ENCODE measurements at regions not wholly inside any gene's neighbourhood (a gene's known extent, or its start where the extent isn't known, plus 50 kb on each side); places are given as distances from the start of the nearest gene placed in this dataset.
"Not testable (repeated sequence)": the region's sequence is repeated elsewhere in the genome, so short reads cannot be mapped to it uniquely, and the experiment has no call there.

GRCh38 chr1:146510248-146510983 is 281.6 kb upstream of the NOTCH2NLA start:
- H3K9me3 Mint-ChIP-seq (ENCODE audit: insufficient read depth); H3K36me3 ChIP-seq (replicated peaks in 1 of 2; ENCODE audit: control extremely low read depth in 1 of 2, control insufficient read depth in 1 of 2, extremely low read depth in 1 of 2, insufficient read depth in 2 of 2, low read length in 1 of 2); H3K79me2 ChIP-seq (ENCODE audit: control insufficient read depth, insufficient read depth, low read length); intact Hi-C loops (cut with micrococcal nuclease); H3K4me3 ChIP-seq (ENCODE audit: control extremely low read depth in 1 of 5, extremely low read depth in 1 of 5, insufficient read depth in 1 of 5, low read depth in 2 of 5, low read length in 4 of 5); H3K27me3 ChIP-seq (replicated peaks in 1 of 4; ENCODE audit: control extremely low read depth in 1 of 4, control insufficient read depth in 3 of 4, insufficient read depth in 4 of 4, low read length in 3 of 4); H3K4me1 ChIP-seq (ENCODE audit: control insufficient read depth in 2 of 2, insufficient read depth in 2 of 2, low read length in 2 of 2); DNase-seq; H3K27me3 Mint-ChIP-seq; POLR2A ChIA-PET; H3K27ac ChIP-seq (ENCODE audit: low read length in 2 of 2); H3K27ac Mint-ChIP-seq; H3K4me3 Mint-ChIP-seq; H3K4me2 ChIP-seq (replicated peaks; ENCODE audit: low read depth, low read length, poor library complexity, severe bottlenecking); H3K9me3 ChIP-seq (ENCODE audit: control extremely low read depth in 1 of 3, control insufficient read depth in 2 of 3, insufficient read depth in 1 of 3, low read length in 2 of 3); H4K20me1 ChIP-seq (ENCODE audit: control insufficient read depth, insufficient read depth, low read length, poor library complexity, severe bottlenecking); H3K4me1 Mint-ChIP-seq; CTCF ChIA-PET; H3K9ac ChIP-seq (ENCODE audit: low read length); ATAC-seq (ENCODE audit: low read depth); H2AFZ ChIP-seq (ENCODE audit: insufficient read depth, low read depth, low read length, poor library complexity, severe bottlenecking): not testable (repeated sequence)
- no CpG with 5 or more reads among the region's 4 CpGs for WGBS (ENCODE audit: insufficient coverage)

- H3K27ac Mint-ChIP-seq; CTCF ChIA-PET; H3K4me3 ChIP-seq (ENCODE audit: control extremely low read depth in 1 of 5, extremely low read depth in 1 of 5, insufficient read depth in 1 of 5, low read depth in 2 of 5, low read length in 4 of 5); DNase-seq; H3K4me3 Mint-ChIP-seq; H3K79me2 ChIP-seq (ENCODE audit: control insufficient read depth, insufficient read depth, low read length); H3K9ac ChIP-seq (ENCODE audit: low read length); H2AFZ ChIP-seq (ENCODE audit: insufficient read depth, low read depth, low read length, poor library complexity, severe bottlenecking); H3K27me3 ChIP-seq (replicated peaks in 1 of 4; ENCODE audit: control extremely low read depth in 1 of 4, control insufficient read depth in 3 of 4, insufficient read depth in 4 of 4, low read length in 3 of 4); H3K9me3 Mint-ChIP-seq (ENCODE audit: insufficient read depth); H3K27me3 Mint-ChIP-seq; H3K4me1 ChIP-seq (ENCODE audit: control insufficient read depth in 2 of 2, insufficient read depth in 2 of 2, low read length in 2 of 2); POLR2A ChIA-PET; H3K27ac ChIP-seq (ENCODE audit: low read length in 2 of 2); H3K9me3 ChIP-seq (ENCODE audit: control extremely low read depth in 1 of 3, control insufficient read depth in 2 of 3, insufficient read depth in 1 of 3, low read length in 2 of 3); H3K4me2 ChIP-seq (replicated peaks; ENCODE audit: low read depth, low read length, poor library complexity, severe bottlenecking); ATAC-seq (ENCODE audit: low read depth); intact Hi-C loops (cut with micrococcal nuclease); H4K20me1 ChIP-seq (ENCODE audit: control insufficient read depth, insufficient read depth, low read length, poor library complexity, severe bottlenecking); H3K4me1 Mint-ChIP-seq; H3K36me3 ChIP-seq (replicated peaks in 1 of 2; ENCODE audit: control extremely low read depth in 1 of 2, control insufficient read depth in 1 of 2, extremely low read depth in 1 of 2, insufficient read depth in 2 of 2, low read length in 1 of 2): not testable (repeated sequence)
- no CpG with 5 or more reads among the region's 4 CpGs for WGBS (ENCODE audit: insufficient coverage)
Measured at GRCh38 chr1:146504121-146504520, 275.3 kb upstream of the NOTCH2NLA start.

DNA sequence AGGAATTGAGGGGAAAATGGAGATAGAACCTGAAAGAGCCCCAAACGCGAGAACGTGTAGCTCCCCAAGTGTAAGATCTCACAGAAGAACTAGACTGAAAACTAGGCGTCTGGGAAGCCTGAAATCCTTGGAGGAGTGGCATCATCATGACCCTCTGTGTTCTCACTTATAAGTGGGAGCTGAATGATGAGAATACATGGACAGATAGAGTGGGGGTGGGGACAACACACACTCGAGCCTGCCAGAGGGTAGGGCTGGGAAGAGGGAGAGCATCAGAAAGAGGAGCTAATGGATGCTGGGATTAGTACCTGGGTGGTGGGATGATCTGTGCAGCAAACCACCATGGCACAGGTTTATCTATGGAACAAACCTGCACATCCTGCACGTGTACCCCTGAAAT is 258.7 kb upstream of the NOTCH2NLA start:
- H3K27ac Mint-ChIP-seq; H3K4me1 Mint-ChIP-seq; H3K4me3 Mint-ChIP-seq; H3K9ac ChIP-seq (ENCODE audit: low read length); H3K4me3 ChIP-seq (ENCODE audit: control extremely low read depth in 1 of 5, extremely low read depth in 1 of 5, insufficient read depth in 1 of 5, low read depth in 2 of 5, low read length in 4 of 5); POLR2A ChIA-PET; H3K79me2 ChIP-seq (ENCODE audit: control insufficient read depth, insufficient read depth, low read length); H3K27me3 ChIP-seq (replicated peaks in 1 of 4; ENCODE audit: control extremely low read depth in 1 of 4, control insufficient read depth in 3 of 4, insufficient read depth in 4 of 4, low read length in 3 of 4); H3K4me2 ChIP-seq (replicated peaks; ENCODE audit: low read depth, low read length, poor library complexity, severe bottlenecking); ATAC-seq (ENCODE audit: low read depth); H3K9me3 ChIP-seq (ENCODE audit: control extremely low read depth in 1 of 3, control insufficient read depth in 2 of 3, insufficient read depth in 1 of 3, low read length in 2 of 3); H3K4me1 ChIP-seq (ENCODE audit: control insufficient read depth in 2 of 2, insufficient read depth in 2 of 2, low read length in 2 of 2); DNase-seq; H3K27me3 Mint-ChIP-seq; H2AFZ ChIP-seq (ENCODE audit: insufficient read depth, low read depth, low read length, poor library complexity, severe bottlenecking); CTCF ChIA-PET; H3K27ac ChIP-seq (ENCODE audit: low read length in 2 of 2); H3K9me3 Mint-ChIP-seq (ENCODE audit: insufficient read depth); intact Hi-C loops (cut with micrococcal nuclease); H4K20me1 ChIP-seq (ENCODE audit: control insufficient read depth, insufficient read depth, low read length, poor library complexity, severe bottlenecking); H3K36me3 ChIP-seq (replicated peaks in 1 of 2; ENCODE audit: control extremely low read depth in 1 of 2, control insufficient read depth in 1 of 2, extremely low read depth in 1 of 2, insufficient read depth in 2 of 2, low read length in 1 of 2): not testable (repeated sequence)
- WGBS (ENCODE audit: insufficient coverage) = no CpG with 5 or more reads among the region's 6 CpGs

GRCh38 chr1:146487155-146487554 is 258.3 kb upstream of the NOTCH2NLA start:
- intact Hi-C loops (cut with micrococcal nuclease); H3K4me2 ChIP-seq (replicated peaks; ENCODE audit: low read depth, low read length, poor library complexity, severe bottlenecking); H3K4me3 Mint-ChIP-seq; H3K36me3 ChIP-seq (replicated peaks in 1 of 2; ENCODE audit: control extremely low read depth in 1 of 2, control insufficient read depth in 1 of 2, extremely low read depth in 1 of 2, insufficient read depth in 2 of 2, low read length in 1 of 2); H2AFZ ChIP-seq (ENCODE audit: insufficient read depth, low read depth, low read length, poor library complexity, severe bottlenecking); H4K20me1 ChIP-seq (ENCODE audit: control insufficient read depth, insufficient read depth, low read length, poor library complexity, severe bottlenecking); H3K4me1 ChIP-seq (ENCODE audit: control insufficient read depth in 2 of 2, insufficient read depth in 2 of 2, low read length in 2 of 2); H3K27me3 ChIP-seq (replicated peaks in 1 of 4; ENCODE audit: control extremely low read depth in 1 of 4, control insufficient read depth in 3 of 4, insufficient read depth in 4 of 4, low read length in 3 of 4); H3K27me3 Mint-ChIP-seq; H3K9me3 Mint-ChIP-seq (ENCODE audit: insufficient read depth); H3K9ac ChIP-seq (ENCODE audit: low read length); H3K9me3 ChIP-seq (ENCODE audit: control extremely low read depth in 1 of 3, control insufficient read depth in 2 of 3, insufficient read depth in 1 of 3, low read length in 2 of 3); H3K79me2 ChIP-seq (ENCODE audit: control insufficient read depth, insufficient read depth, low read length); ATAC-seq (ENCODE audit: low read depth); H3K27ac ChIP-seq (ENCODE audit: low read length in 2 of 2); DNase-seq; H3K4me1 Mint-ChIP-seq; H3K27ac Mint-ChIP-seq; POLR2A ChIA-PET; CTCF ChIA-PET: not testable (repeated sequence)
- no CpG with 5 or more reads among the region's 24 CpGs for WGBS (ENCODE audit: insufficient coverage)
- H3K4me3 ChIP-seq (ENCODE audit: control extremely low read depth in 1 of 5, extremely low read depth in 1 of 5, insufficient read depth in 1 of 5, low read depth in 2 of 5, low read length in 4 of 5) = peak overlapping the region in 1 of 5 experiments; percentile 25

Measured in B cell (primary cell).